Pulmonary artery endothelial cell (primary cell): ENCODE measurements at regions not wholly inside any gene's neighbourhood (a gene's known extent, or its start where the extent isn't known, plus 50 kb on each side); places are given as distances from the start of the nearest gene placed in this dataset.
"Not testable (repeated sequence)": the region's sequence is repeated elsewhere in the genome, so short reads cannot be mapped to it uniquely, and the experiment has no call there.

Source experiments
- DNase-seq: peaks from one replicate; pipeline ENCODE4 v3.0.0-alpha.2; 2011; ENCODE audit warnings: low read depth, low spot score

- DNase-seq, result no peak
Measured at GRCh38 chr6:68238097-68238601, 396.9 kb upstream of the ADGRB3 start.

GRCh38 chr6:68237205-68237604, 397.9 kb upstream of the ADGRB3 start:
- DNase-seq, result no peak

GRCh38 chr6:68235326-68235784, 399.7 kb upstream of the ADGRB3 start:
- DNase-seq, result no peak

- no peak for DNase-seq
Measured at GRCh38 chr6:68233623-68234022, 401.5 kb upstream of the ADGRB3 start.

GRCh38 chr6:68229566-68229965, 405.5 kb upstream of the ADGRB3 start:
- no peak for DNase-seq

GRCh38 chr6:68226460-68226859, 408.6 kb upstream of the ADGRB3 start:
- no peak for DNase-seq

- DNase-seq, result no peak
Measured at GRCh38 chr6:68225729-68226128, 409.4 kb upstream of the ADGRB3 start.

- DNase-seq, result no peak
Measured at GRCh38 chr6:68211242-68211795, 423.8 kb upstream of the ADGRB3 start.

GRCh38 chr6:68207612-68208011, 427.5 kb upstream of the ADGRB3 start:
- DNase-seq, result not testable (repeated sequence)

GRCh38 chr6:68200929-68201328, 434.2 kb upstream of the ADGRB3 start:
- no peak for DNase-seq

GRCh38 chr6:68197356-68197755, 437.7 kb upstream of the ADGRB3 start:
- no peak for DNase-seq

- DNase-seq, result no peak
Measured at GRCh38 chr6:68196645-68197044, 438.4 kb upstream of the ADGRB3 start.

GRCh38 chr6:68195753-68196152, 439.3 kb upstream of the ADGRB3 start:
- not testable (repeated sequence) for DNase-seq

- DNase-seq, result no peak
Measured at GRCh38 chr6:68194846-68195478, 440.1 kb upstream of the ADGRB3 start.

- no peak for DNase-seq
Measured at GRCh38 chr6:68192988-68193387, 442.1 kb upstream of the ADGRB3 start.

- DNase-seq, result no peak
Measured at GRCh38 chr6:68189217-68189815, 445.8 kb upstream of the ADGRB3 start.

- DNase-seq, result no peak
Measured at GRCh38 chr6:68186870-68187269, 448.2 kb upstream of the ADGRB3 start.

GRCh38 chr6:68182386-68182785, 452.7 kb upstream of the ADGRB3 start:
- no peak for DNase-seq

- not testable (repeated sequence) for DNase-seq
Measured at GRCh38 chr6:68181027-68181426, 454.1 kb upstream of the ADGRB3 start.

- no peak for DNase-seq
Measured at GRCh38 chr6:68173616-68174015, 461.5 kb upstream of the ADGRB3 start.

- DNase-seq, result no peak
Measured at GRCh38 chr6:68169922-68170321, 465.2 kb upstream of the ADGRB3 start.

GRCh38 chr6:68167604-68168003, 467.5 kb upstream of the ADGRB3 start:
- no peak for DNase-seq

- DNase-seq, result not testable (repeated sequence)
Measured at GRCh38 chr6:68160812-68161211, 474.3 kb upstream of the ADGRB3 start.
